Vagina (tissue), 2 donors: ENCODE measurements at regions not wholly inside any gene's neighbourhood (a gene's known extent, or its start where the extent isn't known, plus 50 kb on each side); places are given as distances from the start of the nearest gene placed in this dataset.

Source experiments
- DNase-seq, 2 donors: peaks; one replicate each; pipeline ENCODE4 v3.0.0-alpha.2; 2017; ENCODE audit errors: extremely low spot score in 2 of 2
- H3K27ac ChIP-seq: fragments of 200-600 bp; sonication (generic); one replicate; pipeline ENCODE4 v1.5.1; 2019
- H3K27me3 ChIP-seq: fragments of 200-600 bp; sonication (generic); one replicate; pipeline ENCODE4 v1.5.1; 2019
- H3K36me3 ChIP-seq, 2 donors: fragments of 200-600 bp; sonication (generic); one replicate each; pipeline ENCODE4 v1.5.1; 2017 to 2019
- H3K4me1 ChIP-seq: fragments of 200-600 bp; sonication (generic); one replicate; pipeline ENCODE4 v1.5.1; 2019
- H3K4me3 ChIP-seq, 2 donors: fragments of 200-600 bp; sonication (generic); 1 replicate in 1 of 2; 2 replicates in 1 of 2; pipeline ENCODE4 v1.5.1; 2016 to 2019
- H3K9me3 ChIP-seq: fragments of 200-600 bp; sonication (generic); one replicate; pipeline ENCODE4 v1.5.1; 2019
- CTCF ChIP-seq, 3 experiments: fragments of 450-650 bp in 2 of 3; fragments of 200-600 bp in 1 of 3; sonication (generic) in 1 of 3; IDR thresholded peaks; one replicate each; pipeline ENCODE4 v1.5.1; 2017 to 2019; ENCODE audit warnings: antibody characterized with exemption in 3 of 3, mild to moderate bottlenecking in 2 of 3, moderate library complexity in 2 of 3
- POLR2A ChIP-seq, 2 donors: fragments of 450-650 bp; IDR thresholded peaks; one replicate each; pipeline ENCODE4 v1.6.1; 2017; ENCODE audit warnings: antibody characterized with exemption in 2 of 2, mild to moderate bottlenecking in 2 of 2, moderate library complexity in 2 of 2
- POLR2AphosphoS5 ChIP-seq, 2 donors: sonication (generic); formaldehyde crosslinking; IDR thresholded peaks; one replicate each; pipeline ENCODE4 v1.9.0; 2017; ENCODE audit warnings: antibody characterized with exemption in 2 of 2, mild to moderate bottlenecking in 2 of 2, low read depth in 1 of 2; ENCODE audit not compliant: insufficient read depth in 1 of 2
- intact Hi-C: fragments of 100-400 bp; cut with DNase I; formaldehyde crosslinking; loops from one replicate; pipeline ENCODE4 v1.15.1; 2023

- Histone ChIP-seq H3K9me3 (no peaks in the 10 kb centered on the region), H3K36me3 (no peaks in the 10 kb centered on the region), H3K27ac (no peak overlapping the region), H3K4me3 (no peak overlapping the region), H3K4me1 (no peaks in the 10 kb centered on the region), H3K27me3 (no peaks in the 10 kb centered on the region)
- intact Hi-C loops = no loop called here
- no peak for DNase-seq
- no peak for TF ChIP-seq CTCF (IDR thresholded peaks at IDR 0.05)
- TF ChIP-seq POLR2A (IDR thresholded peaks at IDR 0.05) = no peak
- no peak for TF ChIP-seq POLR2AphosphoS5 (IDR thresholded peaks at IDR 0.05; ENCODE audit: insufficient read depth in 1 of 2, low read depth in 1 of 2)
These were observed 68.2 kb upstream of the SLIT3 start for GRCh38 chr5:169369130-169369529.

GRCh38 chr5:169367861-169368260 is 66.9 kb upstream of the SLIT3 start:
- Histone ChIP-seq H3K27me3 (no peaks in the 10 kb centered on the region), H3K4me3 (no peak overlapping the region), H3K27ac (no peak overlapping the region), H3K9me3 (no peaks in the 10 kb centered on the region), H3K36me3 (no peaks in the 10 kb centered on the region), H3K4me1 (no peaks in the 10 kb centered on the region)
- no peak for DNase-seq
- TF ChIP-seq POLR2A (IDR thresholded peaks at IDR 0.05) (no peak), POLR2AphosphoS5 (IDR thresholded peaks at IDR 0.05; ENCODE audit: insufficient read depth in 1 of 2, low read depth in 1 of 2) (no peak), CTCF (IDR thresholded peaks at IDR 0.05) (no peak)
- intact Hi-C loops = no loop called here

- no peaks in the 10 kb centered on the region for H3K4me1 ChIP-seq
- no peak overlapping the region for H3K4me3 ChIP-seq
- H3K27ac ChIP-seq = no peak overlapping the region
- no peaks in the 10 kb centered on the region for H3K27me3 ChIP-seq
- intact Hi-C loops = no loop called here
- H3K9me3 ChIP-seq = no peaks in the 10 kb centered on the region
- no peak for DNase-seq
- TF ChIP-seq CTCF (IDR thresholded peaks at IDR 0.05) = no peak
- no peak for TF ChIP-seq POLR2AphosphoS5 (IDR thresholded peaks at IDR 0.05; ENCODE audit: insufficient read depth in 1 of 2, low read depth in 1 of 2)
- TF ChIP-seq POLR2A (IDR thresholded peaks at IDR 0.05) = no peak
- no peaks in the 10 kb centered on the region for H3K36me3 ChIP-seq
These were observed 56.4 kb upstream of the SLIT3 start for GRCh38 chr5:169357291-169357690.

GRCh38 chr5:169356811-169357210 is 55.9 kb upstream of the SLIT3 start:
- H3K9me3 ChIP-seq = no peaks in the 10 kb centered on the region
- H3K27ac ChIP-seq = no peak overlapping the region
- DNase-seq = no peak
- H3K4me3 ChIP-seq = no peak overlapping the region
- no peaks in the 10 kb centered on the region for H3K36me3 ChIP-seq
- TF ChIP-seq POLR2A (IDR thresholded peaks at IDR 0.05) (no peak), CTCF (IDR thresholded peaks at IDR 0.05) (no peak), POLR2AphosphoS5 (IDR thresholded peaks at IDR 0.05; ENCODE audit: insufficient read depth in 1 of 2, low read depth in 1 of 2) (no peak)
- no peaks in the 10 kb centered on the region for H3K27me3 ChIP-seq
- intact Hi-C loops = no loop called here
- H3K4me1 ChIP-seq = no peaks in the 10 kb centered on the region

- Histone ChIP-seq H3K9me3 (no peaks in the 10 kb centered on the region), H3K4me3 (no peak overlapping the region), H3K27ac (no peak overlapping the region), H3K27me3 (no peaks in the 10 kb centered on the region), H3K36me3 (no peaks in the 10 kb centered on the region), H3K4me1 (peaks cover 3% of the 10 kb centered on the region)
- no peak for TF ChIP-seq POLR2AphosphoS5 (IDR thresholded peaks at IDR 0.05; ENCODE audit: insufficient read depth in 1 of 2, low read depth in 1 of 2)
- no peak for TF ChIP-seq POLR2A (IDR thresholded peaks at IDR 0.05)
- no peak for TF ChIP-seq CTCF (IDR thresholded peaks at IDR 0.05)
- DNase-seq = no peak
- intact Hi-C loops = no loop called here
These were observed 55.2 kb upstream of the SLIT3 start for GRCh38 chr5:169356181-169356580.
